NCI-H2081 treated with DMSO at 0.1 percent for 48 hours (cell line): ENCODE measurements at regions not wholly inside any gene's neighbourhood (a gene's known extent, or its start where the extent isn't known, plus 50 kb on each side); places are given as distances from the start of the nearest gene placed in this dataset.

Experiments used
- DNase-seq: peaks from one replicate; lab custom pipeline; 2025; lab: John Stamatoyannopoulos, UW

GRCh38 chr4:149296503-149296902, 519.1 kb downstream of the IQCM start:
- DNase-seq, result no peak

- DNase-seq, result no peak
Measured at GRCh38 chr4:149296084-149296483, 519.6 kb downstream of the IQCM start.

GRCh38 chr4:149294601-149295000, 521.0 kb downstream of the IQCM start:
- DNase-seq, result no peak

- DNase-seq, result no peak
Measured at GRCh38 chr4:149293046-149293649, 522.5 kb downstream of the IQCM start.

GRCh38 chr4:149292425-149293007, 523.1 kb downstream of the IQCM start:
- DNase-seq, result no peak

- no peak for DNase-seq
Measured at GRCh38 chr4:149291463-149291862, 524.2 kb downstream of the IQCM start.

- DNase-seq, result no peak
Measured at GRCh38 chr4:149280806-149281205, 534.8 kb downstream of the IQCM start.

- no peak for DNase-seq
Measured at GRCh38 chr4:149279776-149280175, 535.9 kb downstream of the IQCM start.

- DNase-seq, result no peak
Measured at GRCh38 chr4:149279331-149279730, 536.3 kb downstream of the IQCM start.

- DNase-seq, result no peak
Measured at GRCh38 chr4:149277705-149278104, 537.9 kb downstream of the IQCM start.

- no peak for DNase-seq
Measured at GRCh38 chr4:149269835-149270234, 545.8 kb downstream of the IQCM start.

GRCh38 chr4:149266301-149266700, 549.3 kb downstream of the IQCM start:
- no peak for DNase-seq

- DNase-seq, result no peak
Measured at GRCh38 chr4:149265645-149266044, 550.0 kb downstream of the IQCM start.

- DNase-seq, result peak; percentile 0
Measured at GRCh38 chr4:149264093-149264733, 551.4 kb downstream of the IQCM start.

- DNase-seq, result no peak
Measured at GRCh38 chr4:149248191-149248764, 567.4 kb downstream of the IQCM start.

- no peak for DNase-seq
Measured at GRCh38 chr4:149247164-149247563, 568.5 kb downstream of the IQCM start.

- DNase-seq, result no peak
Measured at GRCh38 chr4:149245333-149245732, 570.3 kb downstream of the IQCM start.

GRCh38 chr4:149238097-149238496, 577.5 kb downstream of the IQCM start:
- DNase-seq, result no peak

GRCh38 chr4:149234798-149235197, 580.8 kb downstream of the IQCM start:
- DNase-seq, result no peak

GRCh38 chr4:149223659-149224058, 592.0 kb downstream of the IQCM start:
- DNase-seq, result no peak

GRCh38 chr4:149218672-149219071, 597.0 kb downstream of the IQCM start:
- DNase-seq, result no peak

GRCh38 chr4:149214301-149214700, 601.3 kb downstream of the IQCM start:
- DNase-seq, result no peak

- DNase-seq, result no peak
Measured at GRCh38 chr4:149211876-149212275, 603.8 kb downstream of the IQCM start.
